GM12878 (cell line): ENCODE measurements at regions not wholly inside any gene's neighbourhood (a gene's known extent, or its start where the extent isn't known, plus 50 kb on each side); places are given as distances from the start of the nearest gene placed in this dataset.

Source experiments
- ATAC-seq: fragments of 200-7000 bp; cut with Tn5 transposase; 3 replicates; pipeline ENCODE4 v1.9.1; 2020; ENCODE audit warnings: mild to moderate bottlenecking, moderate library complexity
- BruUV-seq: library from RNA; stranded (reverse); fragments of 400-500 nt; replicated peaks from 2 replicates; lab custom pipeline; 2021; lab: Mats Ljungman, UMichigan
- CTCF ChIA-PET: fragments of 300-600 bp; sonication (Branson Sonifier 250); formaldehyde crosslinking; extraction: SDS; loops from one replicate; lab custom pipeline; 2021; ENCODE audit warnings: inconsistent platforms; lab: Yijun Ruan, JAX
- POLR2A ChIA-PET: fragments of 350-600 bp; formaldehyde crosslinking; extraction: SDS; loops from one replicate; lab custom pipeline; 2021; ENCODE audit warnings: inconsistent platforms; lab: Charles Lee
- RAD21 ChIA-PET: fragments of 300-600 bp; sonication (Branson Sonifier 250); formaldehyde crosslinking; loops from one replicate; lab custom pipeline; 2023; ENCODE audit warnings: antibody characterized with exemption; ENCODE audit not compliant: unreplicated experiment; lab: Charles Lee
- SMC1A ChIA-PET: fragments of 300-600 bp; sonication (Branson Sonifier 250); formaldehyde crosslinking; loops from one replicate; lab custom pipeline; 2023; ENCODE audit not compliant: unreplicated experiment, uncharacterized antibody; lab: Charles Lee
- DNase-seq: peaks from one replicate; pipeline ENCODE4 v3.0.0-alpha.2; 2011; ENCODE audit warnings: low read depth, low spot score
- FAIRE-seq: peaks from 3 replicates; lab custom pipeline; 2011; peaks lifted over from hg19 to GRCh38; lab: Jason Lieb, UNC
- H2AFZ ChIP-seq: 2 replicates; pipeline ENCODE4 v1.6.0; 2011; ENCODE audit warnings: low read depth, low read length, control low read depth; ENCODE audit not compliant: control insufficient read depth
- H3K27ac ChIP-seq: 2 replicates; pipeline ENCODE4 v1.5.1; 2011; ENCODE audit warnings: control low read depth; ENCODE audit not compliant: control insufficient read depth, insufficient read depth
- H3K27me3 ChIP-seq, 2 experiments: replicated peaks in 1 of 2; 2 replicates each; pipeline versions ENCODE4 v1.6.0 to v1.6.1; 2011; ENCODE audit warnings: low read length in 1 of 2; ENCODE audit not compliant: control insufficient read depth in 2 of 2, insufficient read depth in 2 of 2
- H3K36me3 ChIP-seq, 2 experiments: 2 replicates each; pipeline ENCODE4 v1.5.1; 2011; ENCODE audit warnings: low read length in 1 of 2; ENCODE audit not compliant: control insufficient read depth in 2 of 2, insufficient read depth in 2 of 2
- H3K4me1 ChIP-seq: 2 replicates; pipeline ENCODE4 v1.6.1; 2011; ENCODE audit warnings: mild to moderate bottlenecking, low read length, moderate library complexity, mixed read lengths; ENCODE audit not compliant: control insufficient read depth, insufficient read depth
- H3K4me2 ChIP-seq: 2 replicates; pipeline ENCODE4 v1.6.0; 2011; ENCODE audit warnings: control low read depth; ENCODE audit not compliant: control insufficient read depth, insufficient read depth
- H3K4me3 ChIP-seq: fragments of 200-600 bp; sonication (generic); 2 replicates; pipeline ENCODE4 v1.5.1; 2016
- H3K79me2 ChIP-seq: 2 replicates; pipeline ENCODE4 v1.6.0; 2011; ENCODE audit warnings: low read length; ENCODE audit not compliant: control insufficient read depth, insufficient read depth
- H3K9ac ChIP-seq: 2 replicates; pipeline ENCODE4 v1.8.0; 2011; ENCODE audit warnings: low read length, control low read depth, mixed read lengths; ENCODE audit not compliant: control insufficient read depth, insufficient read depth
- H3K9me3 ChIP-seq: replicated peaks from 3 replicates; pipeline ENCODE4 v1.5.1; 2011; ENCODE audit warnings: mild to moderate bottlenecking, low read length; ENCODE audit not compliant: control insufficient read depth, insufficient read depth
- H4K20me1 ChIP-seq: 2 replicates; pipeline ENCODE4 v1.6.0; 2011; ENCODE audit not compliant: control insufficient read depth, insufficient read depth
- ATF7 ChIP-seq: fragments of 450-650 bp; IDR thresholded peaks from 2 replicates; pipeline ENCODE4 v1.6.1; 2016; ENCODE audit warnings: low read depth, mild to moderate bottlenecking
- CBX3 ChIP-seq: fragments of 200-600 bp; sonication (generic); IDR thresholded peaks from 2 replicates; pipeline ENCODE4 v1.6.1; 2016; ENCODE audit warnings: low read depth, borderline replicate concordance
- JUNB ChIP-seq: IDR thresholded peaks from 2 replicates; pipeline ENCODE4 v1.6.1; 2016; ENCODE audit warnings: antibody characterized with exemption, mild to moderate bottlenecking
- KAT2A ChIP-seq: conservative IDR thresholded peaks from 2 replicates; pipeline ENCODE4 v1.6.1; 2011; ENCODE audit warnings: low read depth, low read length; ENCODE audit not compliant: control insufficient read depth
- MXI1 ChIP-seq: fragments of 150-350 bp; IDR thresholded peaks from 2 replicates; pipeline ENCODE4 v1.6.1; 2011; ENCODE audit warnings: low read depth, mild to moderate bottlenecking, inconsistent platforms, low read length, improper control_type of control experiment
- PRDM15 ChIP-seq: fragments of 450-650 bp; formaldehyde crosslinking; IDR thresholded peaks from 2 replicates; pipeline ENCODE4 v1.4.0; 2020; ENCODE audit warnings: mild to moderate bottlenecking, moderate library complexity
- RB1 ChIP-seq: fragments of 450-650 bp; formaldehyde crosslinking; IDR thresholded peaks from 2 replicates; pipeline ENCODE4 v1.6.1; 2017; ENCODE audit warnings: mild to moderate bottlenecking, borderline replicate concordance
- RUNX3 ChIP-seq: IDR thresholded peaks from 2 replicates; pipeline ENCODE4 v1.6.1; 2012; ENCODE audit warnings: low read length, inconsistent platforms
- ZBTB33 ChIP-seq: fragments of 450-650 bp; IDR thresholded peaks from 2 replicates; pipeline ENCODE4 v1.6.1; 2017; ENCODE audit warnings: mild to moderate bottlenecking
- WGBS: methylation state at CpG from one replicate; pipeline ENCODE4 v1.1.6; 2016; ENCODE audit warnings: low lambda C conversion rate; ENCODE audit not compliant: insufficient replicate concordance, insufficient coverage; ENCODE audit errors: missing lambda C conversion rate; 5-methylcytosine and 5-hydroxymethylcytosine counted together
- in situ Hi-C: fragments of 300-500 bp; cut with MboI; formaldehyde crosslinking; loops from 9 replicates; pipeline ENCODE4 v1.14.3; 2018; ENCODE audit warnings: mixed read lengths
- intact Hi-C: fragments of 100-400 bp; cut with micrococcal nuclease; formaldehyde crosslinking; loops from one replicate; pipeline ENCODE4 v1.14.2; 2022; ENCODE audit not compliant: unreplicated experiment

GRCh38 chr22:48624401-48624800 is 1203.3 kb downstream of the BRD1 start:
- no TSS peak for BruUV-seq
- ATAC-seq (no peak), DNase-seq (no peak), FAIRE-seq (no peak)
- POLR2A ChIA-PET: no interaction called here
- Histone ChIP-seq H4K20me1 (no peaks in the 10 kb centered on the region), H3K9ac (no peak overlapping the region), H3K9me3 (no peaks in the 10 kb centered on the region; the same call in 2 of the 3 replicates), H3K79me2 (no peaks in the 10 kb centered on the region), H2AFZ (no peak overlapping the region), H3K4me1 (no peaks in the 10 kb centered on the region), H3K4me3 (no peak overlapping the region), H3K27me3 (no peaks in the 10 kb centered on the region), H3K27ac (no peak overlapping the region), H3K4me2 (no peak overlapping the region), H3K36me3 (no peaks in the 10 kb centered on the region)
- WGBS: 32% methylated on average over 12 of the region's 13 CpGs
- in situ Hi-C loops: no loop called here
- TF ChIP-seq PRDM15 (CRISPR knock-in tag) (no peak), ZBTB33 (no peak), RB1 (no peak), RUNX3 (no peak), KAT2A (no peak), JUNB (no peak), CBX3 (no peak), MXI1 (no peak), ATF7 (no peak)
- intact Hi-C loops: no loop called here
- RAD21 ChIA-PET: no interaction called here
- CTCF ChIA-PET: no interaction called here
- SMC1A ChIA-PET: no interaction called here
